A673 (cell line): ENCODE measurements at regions not wholly inside any gene's neighbourhood (a gene's known extent, or its start where the extent isn't known, plus 50 kb on each side); places are given as distances from the start of the nearest gene placed in this dataset.

ENCODE experiments used
- EZH2 ChIP-seq: fragments of 200-600 bp; sonication (generic); IDR thresholded peaks from 2 replicates; pipeline ENCODE4 v1.6.1; 2017; ENCODE audit warnings: borderline replicate concordance, low read depth, mild to moderate bottlenecking, mixed read lengths, antibody characterized with exemption, low read length; ENCODE audit not compliant: poor library complexity, severe bottlenecking
- TF ChIP-seq, protein P1 (sequence below): fragments of 300-800, 200-600 bp; sonication (generic); conservative IDR thresholded peaks from 2 replicates; pipeline ENCODE4 v1.5.1; 2017; ENCODE audit warnings: low read depth, mild to moderate bottlenecking, antibody characterized with exemption, low read length, moderate library complexity, mixed read lengths

GRCh38 chr6:5828296-5828695 lies 178.4 kb downstream of the NRN1 start:
- TF ChIP-seq, protein P1, sequence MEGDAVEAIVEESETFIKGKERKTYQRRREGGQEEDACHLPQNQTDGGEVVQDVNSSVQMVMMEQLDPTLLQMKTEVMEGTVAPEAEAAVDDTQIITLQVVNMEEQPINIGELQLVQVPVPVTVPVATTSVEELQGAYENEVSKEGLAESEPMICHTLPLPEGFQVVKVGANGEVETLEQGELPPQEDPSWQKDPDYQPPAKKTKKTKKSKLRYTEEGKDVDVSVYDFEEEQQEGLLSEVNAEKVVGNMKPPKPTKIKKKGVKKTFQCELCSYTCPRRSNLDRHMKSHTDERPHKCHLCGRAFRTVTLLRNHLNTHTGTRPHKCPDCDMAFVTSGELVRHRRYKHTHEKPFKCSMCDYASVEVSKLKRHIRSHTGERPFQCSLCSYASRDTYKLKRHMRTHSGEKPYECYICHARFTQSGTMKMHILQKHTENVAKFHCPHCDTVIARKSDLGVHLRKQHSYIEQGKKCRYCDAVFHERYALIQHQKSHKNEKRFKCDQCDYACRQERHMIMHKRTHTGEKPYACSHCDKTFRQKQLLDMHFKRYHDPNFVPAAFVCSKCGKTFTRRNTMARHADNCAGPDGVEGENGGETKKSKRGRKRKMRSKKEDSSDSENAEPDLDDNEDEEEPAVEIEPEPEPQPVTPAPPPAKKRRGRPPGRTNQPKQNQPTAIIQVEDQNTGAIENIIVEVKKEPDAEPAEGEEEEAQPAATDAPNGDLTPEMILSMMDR = no peak
- no peak for TF ChIP-seq EZH2
